ENCODE measurements at regions not wholly inside any gene's neighbourhood (a gene's known extent, or its start where the extent isn't known, plus 50 kb on each side); places are given as distances from the start of the nearest gene placed in this dataset.

DNA sequence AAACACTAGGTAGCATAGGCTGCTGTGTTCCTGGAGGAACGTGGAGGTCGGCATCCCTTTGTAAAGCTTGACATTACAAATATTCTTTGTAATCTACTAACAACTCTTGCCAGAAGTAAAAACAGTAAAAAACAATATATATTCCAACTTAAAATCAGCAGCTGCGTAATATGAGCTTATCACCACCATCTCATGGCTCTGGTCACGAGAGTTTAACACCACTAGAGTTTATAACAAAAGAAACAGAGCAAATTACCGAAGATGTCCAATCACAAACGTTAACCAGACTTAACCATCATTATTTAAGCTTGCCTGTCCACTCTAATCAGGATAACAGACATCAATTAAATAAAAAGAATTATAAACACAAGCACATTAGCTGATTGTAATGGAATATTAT is 236.7 kb downstream of the PCDH7 start:
- Histone ChIP-seq H3K23ac (ENCODE audit: insufficient read length) (no peak overlapping the region), H2BK12ac (ENCODE audit: low read depth, low read length) (no peak overlapping the region), H3K4me1 (replicated peaks in 1 of 4; ENCODE audit: control insufficient read depth in 3 of 4, insufficient read depth in 4 of 4, low read length in 3 of 4) (no peaks in the 10 kb centered on the region), H3K4me3 (ENCODE audit: extremely low read depth in 1 of 4, insufficient read depth in 2 of 4, low read depth in 3 of 4, low read length in 4 of 4) (no peak overlapping the region), H2AFZ (ENCODE audit: low read length) (no peak overlapping the region), H3K9ac (replicated peaks in 1 of 4; ENCODE audit: extremely low read depth in 1 of 4, low read depth in 3 of 4, low read length in 3 of 4) (no peak overlapping the region), H3K14ac (ENCODE audit: insufficient read length) (no peak overlapping the region), H2AK5ac (ENCODE audit: low read depth, low read length) (no peak overlapping the region), H3K23me2 (ENCODE audit: low read depth, low read length) (no peaks in the 10 kb centered on the region), H2BK20ac (ENCODE audit: low read length) (no peak overlapping the region), H3K79me2 (ENCODE audit: control insufficient read depth in 1 of 2, insufficient read depth in 2 of 2, low read length in 2 of 2) (no peaks in the 10 kb centered on the region), H3K79me1 (ENCODE audit: low read depth, low read length) (no peaks in the 10 kb centered on the region), H2BK15ac (ENCODE audit: low read length) (no peak overlapping the region), H4K5ac (ENCODE audit: insufficient read length, low read depth, low read length) (no peak overlapping the region), H3K56ac (replicated peaks; ENCODE audit: insufficient read length, low read depth, low read length) (no peak overlapping the region), H3K4me2 (ENCODE audit: insufficient read depth in 1 of 2, low read depth in 2 of 2, low read length in 2 of 2) (no peak overlapping the region), H4K20me1 (replicated peaks in 1 of 2; ENCODE audit: control insufficient read depth in 1 of 2, insufficient read depth in 2 of 2, low read length in 2 of 2) (no peaks in the 10 kb centered on the region), H2BK120ac (replicated peaks; ENCODE audit: low read depth, low read length) (no peak overlapping the region), H3K9me3 (ENCODE audit: insufficient read depth in 2 of 2, low read depth in 1 of 2, low read length in 1 of 2) (no peaks in the 10 kb centered on the region), H3K36me3 (ENCODE audit: control insufficient read depth in 2 of 4, insufficient read depth in 4 of 4, low read length in 3 of 4) (no peaks in the 10 kb centered on the region), H3K18ac (ENCODE audit: extremely low read depth, low read length) (no peak overlapping the region), H4K8ac (ENCODE audit: extremely low read depth, insufficient read depth, low read length) (no peak overlapping the region), H4K91ac (replicated peaks; ENCODE audit: insufficient read length, low read length) (no peak overlapping the region), H3K27me3 (replicated peaks in 1 of 4; ENCODE audit: control insufficient read depth in 3 of 4, extremely low read depth in 1 of 4, insufficient read depth in 3 of 4, low read length in 3 of 4) (no peaks in the 10 kb centered on the region), H3K4ac (replicated peaks; ENCODE audit: insufficient read length, low read depth, low read length) (no peak overlapping the region), H2BK5ac (ENCODE audit: low read depth, low read length) (no peak overlapping the region), H3K27ac (ENCODE audit: low read depth, low read length) (no peak overlapping the region)
- DNase-seq (ENCODE audit: low read depth in 1 of 2, low spot score in 2 of 2): no peak
- CTCF ChIA-PET (ENCODE audit: partially characterized antibody): interaction anchor here (1.2 kb wide), 1 partner anchor 582 kb away, joined by 3 read pairs; no protein-coding TSS in a partner anchor
- 82% methylated on average over 6 of the region's 6 CpGs; no CpG with 5 or more reads in 1 of the 2 experiments for WGBS, 2 experiments (ENCODE audit: extremely low coverage in 1 of 2, insufficient coverage in 1 of 2, insufficient read length in 1 of 2, insufficient replicate concordance in 2 of 2, low coverage in 1 of 2, low lambda C conversion rate in 2 of 2, missing lambda C conversion rate in 1 of 2)
- no peak for FAIRE-seq
- POLR2A ChIA-PET (ENCODE audit: partially characterized antibody): no interaction called here
- no peak for TF ChIP-seq RBBP5 (IDR thresholded peaks at IDR 0.05; ENCODE audit: borderline replicate concordance, low read depth, low read length)
- TF ChIP-seq PHF8 (conservative IDR thresholded peaks at IDR 0.05; ENCODE audit: low read depth, low read length): no peak
- no peak for TF ChIP-seq KDM1A (IDR thresholded peaks at IDR 0.05; ENCODE audit: borderline replicate concordance, low read length)
- no peak for TF ChIP-seq RAD21 (IDR thresholded peaks at IDR 0.05 in 1 of 2, conservative IDR thresholded peaks at IDR 0.05 in 1 of 2; ENCODE audit: low read depth in 2 of 2, low read length in 2 of 2)
- no peak for TF ChIP-seq CBX5 (IDR thresholded peaks at IDR 0.05; ENCODE audit: low read depth, low read length)
- no peak for TF ChIP-seq CHD1 (IDR thresholded peaks at IDR 0.05; ENCODE audit: low read depth, low read length)
- no peak for TF ChIP-seq KDM4A (IDR thresholded peaks at IDR 0.05; ENCODE audit: low read depth, low read length, severe bottlenecking)
- TF ChIP-seq CTBP2 (IDR thresholded peaks at IDR 0.05; ENCODE audit: borderline replicate concordance, insufficient read depth, insufficient read length, low read length): no peak
- TF ChIP-seq SP1 (IDR thresholded peaks at IDR 0.05; ENCODE audit: low read depth, low read length): no peak
- no peak for TF ChIP-seq EGR1 (IDR thresholded peaks at IDR 0.05; ENCODE audit: borderline replicate concordance, low read depth, low read length)
- no peak for TF ChIP-seq CEBPB (IDR thresholded peaks at IDR 0.05; ENCODE audit: low read depth, low read length)
- no peak for TF ChIP-seq JUND (IDR thresholded peaks at IDR 0.05; ENCODE audit: low read length)
- no peak for TF ChIP-seq HDAC6 (IDR thresholded peaks at IDR 0.05; ENCODE audit: low read depth, low read length)
- TF ChIP-seq, protein P1, sequence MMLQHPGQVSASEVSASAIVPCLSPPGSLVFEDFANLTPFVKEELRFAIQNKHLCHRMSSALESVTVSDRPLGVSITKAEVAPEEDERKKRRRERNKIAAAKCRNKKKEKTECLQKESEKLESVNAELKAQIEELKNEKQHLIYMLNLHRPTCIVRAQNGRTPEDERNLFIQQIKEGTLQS (IDR thresholded peaks at IDR 0.05; ENCODE audit: insufficient read depth, low read depth, low read length): no peak
- no peak for TF ChIP-seq SIX5 (IDR thresholded peaks at IDR 0.05; ENCODE audit: low read depth, low read length)
